HG03025 (cell line): ENCODE measurements at regions not wholly inside any gene's neighbourhood (a gene's known extent, or its start where the extent isn't known, plus 50 kb on each side); places are given as distances from the start of the nearest gene placed in this dataset.

Experiments
- ATAC-seq: cut with Tn5 transposase; IDR thresholded peaks from one replicate; pipeline ENCODE4 v1.9.1; 2021; ENCODE audit warnings: mild to moderate bottlenecking, moderate library complexity; ENCODE audit not compliant: unreplicated experiment, low FRiP score

- peak; percentile 84 for ATAC-seq
Measured at GRCh38 chr3:156760333-156760732, 65.8 kb upstream of the LEKR1 start.

- no peak for ATAC-seq
Measured at GRCh38 chr3:156761007-156761406, 65.1 kb upstream of the LEKR1 start.

- ATAC-seq = no peak
Measured at GRCh38 chr3:156761713-156762451, 64.3 kb upstream of the LEKR1 start.

GRCh38 chr3:156762631-156763185, 63.4 kb upstream of the LEKR1 start:
- no peak for ATAC-seq

GRCh38 chr3:156763386-156763785, 62.8 kb upstream of the LEKR1 start:
- ATAC-seq = no peak

- ATAC-seq = no peak
Measured at GRCh38 chr3:156763931-156764720, 62.0 kb upstream of the LEKR1 start.

GRCh38 chr3:156764751-156765150, 61.4 kb upstream of the LEKR1 start:
- no peak for ATAC-seq

- ATAC-seq = no peak
Measured at GRCh38 chr3:156768390-156768789, 57.8 kb upstream of the LEKR1 start.

- no peak for ATAC-seq
Measured at GRCh38 chr3:156769721-156770654, 56.2 kb upstream of the LEKR1 start.

GRCh38 chr3:156770699-156771414, 55.3 kb upstream of the LEKR1 start:
- no peak for ATAC-seq

- no peak for ATAC-seq
Measured at GRCh38 chr3:156772588-156773206, 53.5 kb upstream of the LEKR1 start.

- no peak for ATAC-seq
Measured at GRCh38 chr3:156776031-156776430, 50.1 kb upstream of the LEKR1 start.
